ENCODE measurements at regions not wholly inside any gene's neighbourhood (a gene's known extent, or its start where the extent isn't known, plus 50 kb on each side); places are given as distances from the start of the nearest gene placed in this dataset.

DNA sequence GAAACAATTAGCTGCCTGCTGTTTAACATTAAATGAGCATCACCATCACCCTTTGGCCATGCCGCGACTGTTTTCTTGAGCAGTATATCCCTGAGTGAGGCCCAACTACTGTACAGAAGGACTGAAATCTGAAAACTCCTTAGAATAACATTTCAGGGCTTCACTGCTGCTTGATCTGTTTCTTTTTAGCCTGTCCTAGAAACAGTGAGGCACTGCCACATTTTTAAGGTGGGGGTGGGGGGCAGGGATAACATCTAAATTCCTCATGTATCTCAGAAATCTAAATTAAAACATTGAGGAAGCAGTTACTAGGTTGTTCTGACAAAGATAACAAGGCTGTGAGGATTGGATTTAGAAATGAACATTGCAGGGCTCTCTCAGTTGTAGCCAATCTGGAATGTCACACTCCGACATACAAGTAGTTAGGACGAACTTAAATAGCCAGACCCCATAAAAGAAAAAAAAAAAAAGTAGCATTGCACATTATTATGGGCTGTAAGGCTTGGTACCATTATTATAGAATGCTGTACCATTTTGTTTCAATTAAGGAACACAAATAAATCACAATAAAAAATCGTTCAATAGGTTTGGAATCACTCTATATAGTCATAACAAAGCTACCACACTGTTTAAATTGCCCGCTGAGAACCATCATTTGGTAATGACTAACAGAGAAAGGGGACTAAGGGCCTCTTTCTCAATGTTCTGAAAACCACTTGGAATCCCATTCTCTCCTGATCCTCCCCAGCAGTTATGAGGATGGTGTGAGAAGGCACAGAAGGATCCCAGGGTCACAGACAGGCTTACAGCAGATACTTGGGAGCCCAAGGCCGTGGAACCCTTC lies 256.1 kb downstream of the INHBA start:
- no peak for TF ChIP-seq EP300 (IDR thresholded peaks at IDR 0.05)
- TF ChIP-seq, protein P1, sequence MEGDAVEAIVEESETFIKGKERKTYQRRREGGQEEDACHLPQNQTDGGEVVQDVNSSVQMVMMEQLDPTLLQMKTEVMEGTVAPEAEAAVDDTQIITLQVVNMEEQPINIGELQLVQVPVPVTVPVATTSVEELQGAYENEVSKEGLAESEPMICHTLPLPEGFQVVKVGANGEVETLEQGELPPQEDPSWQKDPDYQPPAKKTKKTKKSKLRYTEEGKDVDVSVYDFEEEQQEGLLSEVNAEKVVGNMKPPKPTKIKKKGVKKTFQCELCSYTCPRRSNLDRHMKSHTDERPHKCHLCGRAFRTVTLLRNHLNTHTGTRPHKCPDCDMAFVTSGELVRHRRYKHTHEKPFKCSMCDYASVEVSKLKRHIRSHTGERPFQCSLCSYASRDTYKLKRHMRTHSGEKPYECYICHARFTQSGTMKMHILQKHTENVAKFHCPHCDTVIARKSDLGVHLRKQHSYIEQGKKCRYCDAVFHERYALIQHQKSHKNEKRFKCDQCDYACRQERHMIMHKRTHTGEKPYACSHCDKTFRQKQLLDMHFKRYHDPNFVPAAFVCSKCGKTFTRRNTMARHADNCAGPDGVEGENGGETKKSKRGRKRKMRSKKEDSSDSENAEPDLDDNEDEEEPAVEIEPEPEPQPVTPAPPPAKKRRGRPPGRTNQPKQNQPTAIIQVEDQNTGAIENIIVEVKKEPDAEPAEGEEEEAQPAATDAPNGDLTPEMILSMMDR (IDR thresholded peaks at IDR 0.05), result no peak
